Breast epithelium (tissue), 3 donors: ENCODE measurements at regions not wholly inside any gene's neighbourhood (a gene's known extent, or its start where the extent isn't known, plus 50 kb on each side); places are given as distances from the start of the nearest gene placed in this dataset.

Source experiments
- CTCF ChIP-seq, 3 donors: fragments of 450-650 bp; IDR thresholded peaks; one replicate each; pipeline ENCODE4 v1.5.1; 2016 to 2017; ENCODE audit warnings: antibody characterized with exemption in 3 of 3, mild to moderate bottlenecking in 3 of 3, moderate library complexity in 3 of 3
- POLR2A ChIP-seq: fragments of 450-650 bp; IDR thresholded peaks from one replicate; pipeline ENCODE4 v1.6.1; 2016; ENCODE audit warnings: antibody characterized with exemption, mild to moderate bottlenecking, moderate library complexity

- TF ChIP-seq POLR2A (no peak), CTCF (IDR thresholded peaks at IDR 0.05) (no peak)
These were observed 462.1 kb upstream of the ID2 start for GRCh38 chr2:8219631-8220355.
